ENCODE measurements at regions not wholly inside any gene's neighbourhood (a gene's known extent, or its start where the extent isn't known, plus 50 kb on each side); places are given as distances from the start of the nearest gene placed in this dataset.
"Not testable (repeated sequence)": the region's sequence is repeated elsewhere in the genome, so short reads cannot be mapped to it uniquely, and the experiment has no call there.

DNA sequence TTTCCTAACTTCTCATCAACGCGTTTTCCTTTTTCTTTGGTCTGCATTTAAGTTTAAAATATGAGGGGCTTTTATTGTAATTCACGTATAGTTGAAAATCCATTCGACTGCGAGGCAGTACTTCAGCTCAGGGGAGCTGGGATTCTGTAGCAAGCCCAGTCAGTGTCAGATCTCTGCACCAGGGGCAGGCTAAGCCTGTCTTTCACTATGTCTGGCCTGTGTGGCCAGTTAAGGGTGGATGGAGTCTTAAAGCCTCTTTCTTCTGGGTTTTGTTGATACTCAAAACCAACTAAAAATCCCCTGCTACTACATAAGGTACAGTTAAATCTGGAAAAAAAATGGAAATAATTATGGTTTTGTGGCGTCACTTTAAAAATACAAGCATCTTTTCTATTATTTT lies 124.7 kb downstream of the TYW3 start:
- Histone ChIP-seq H2AFZ (ENCODE audit: low read length, unreplicated experiment) (no peak overlapping the region), H3K4me3 (ENCODE audit: low read depth, low read length) (no peak overlapping the region), H3K79me2 (ENCODE audit: control insufficient read depth, insufficient read depth, low read length, unreplicated experiment) (no peaks in the 10 kb centered on the region), H3K27ac (ENCODE audit: low read depth, low read length) (no peak overlapping the region), H3K36me3 (ENCODE audit: insufficient read depth, low read length) (no peaks in the 10 kb centered on the region), H3K4me1 (ENCODE audit: control insufficient read depth, insufficient read depth, low read length, unreplicated experiment) (no peaks in the 10 kb centered on the region), H3K27me3 (ENCODE audit: insufficient read depth, low read length) (no peaks in the 10 kb centered on the region)

DNA sequence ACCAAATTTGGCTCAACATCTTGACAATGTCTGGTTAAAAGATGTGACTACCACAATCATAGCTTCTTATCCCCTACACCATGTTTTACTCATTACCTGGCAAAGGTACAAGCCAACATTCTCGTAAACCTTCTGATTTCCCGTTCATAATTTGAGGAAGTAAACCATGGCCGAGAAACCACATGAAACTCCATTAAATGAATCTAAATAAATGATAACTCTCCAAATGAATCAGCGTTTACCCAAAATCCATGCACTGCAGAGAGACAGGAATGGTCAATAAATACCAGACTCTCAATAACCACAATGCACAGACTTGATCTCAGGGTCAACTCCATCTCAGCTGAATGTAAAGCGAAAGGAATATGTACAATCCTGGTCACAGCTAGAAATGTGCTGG lies 125.2 kb downstream of the TYW3 start:
- Histone ChIP-seq H3K4me1 (ENCODE audit: control insufficient read depth, insufficient read depth, low read length, unreplicated experiment) (no peaks in the 10 kb centered on the region), H3K36me3 (ENCODE audit: insufficient read depth, low read length) (no peaks in the 10 kb centered on the region), H3K27ac (ENCODE audit: low read depth, low read length) (no peak overlapping the region), H3K27me3 (ENCODE audit: insufficient read depth, low read length) (no peaks in the 10 kb centered on the region), H3K4me3 (ENCODE audit: low read depth, low read length) (no peak overlapping the region), H3K79me2 (ENCODE audit: control insufficient read depth, insufficient read depth, low read length, unreplicated experiment) (no peaks in the 10 kb centered on the region), H2AFZ (ENCODE audit: low read length, unreplicated experiment) (no peak overlapping the region)

DNA sequence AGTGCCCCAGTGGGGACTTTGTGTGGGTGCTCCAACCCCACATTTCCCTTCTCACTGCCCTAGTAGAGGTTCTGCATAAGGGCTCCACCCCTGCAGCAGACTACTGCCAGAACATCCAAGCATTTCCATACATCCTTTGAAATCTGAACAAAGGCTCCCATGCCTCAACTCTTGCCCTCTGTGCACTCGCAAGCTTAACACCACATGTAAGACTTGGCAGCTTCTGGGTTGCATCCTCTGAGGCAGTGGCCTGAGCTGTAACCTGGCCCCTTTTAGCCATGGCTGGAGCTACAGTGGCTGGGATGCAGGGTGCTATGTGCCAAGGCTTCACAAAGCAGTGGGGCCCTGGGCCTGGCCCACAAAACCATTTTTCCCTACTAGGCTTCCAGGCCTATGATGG lies 128.9 kb downstream of the TYW3 start:
- H3K27me3 ChIP-seq (ENCODE audit: insufficient read depth, low read length), result no peaks in the 10 kb centered on the region
- no peak overlapping the region for H3K4me3 ChIP-seq (ENCODE audit: low read depth, low read length)
- no peaks in the 10 kb centered on the region for H3K36me3 ChIP-seq (ENCODE audit: insufficient read depth, low read length)
- no peak overlapping the region for H2AFZ ChIP-seq (ENCODE audit: low read length, unreplicated experiment)
- no peaks in the 10 kb centered on the region for H3K4me1 ChIP-seq (ENCODE audit: control insufficient read depth, insufficient read depth, low read length, unreplicated experiment)
- no peak overlapping the region for H3K27ac ChIP-seq (ENCODE audit: low read depth, low read length)
- H3K79me2 ChIP-seq (ENCODE audit: control insufficient read depth, insufficient read depth, low read length, unreplicated experiment), result no peaks in the 10 kb centered on the region

DNA sequence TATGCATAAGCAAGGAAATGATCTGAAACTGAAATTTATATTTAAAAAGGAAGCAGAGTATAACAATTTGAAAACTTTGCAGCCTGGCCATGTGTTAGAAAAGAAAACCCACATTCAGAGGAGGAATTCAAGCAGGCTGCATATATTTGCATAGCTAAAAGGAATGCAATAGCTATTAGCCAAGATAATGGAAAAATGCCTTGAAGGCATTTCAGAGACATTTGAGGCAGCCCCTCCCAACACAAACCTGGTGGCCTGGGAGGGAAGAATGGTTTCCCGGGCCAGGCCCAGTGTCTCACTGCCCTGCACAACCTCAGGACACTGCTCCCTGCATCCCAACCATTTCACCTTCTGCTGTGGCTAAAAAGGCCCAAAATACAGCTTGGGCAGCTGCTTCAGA lies 136.8 kb downstream of the TYW3 start:
- no peak overlapping the region for H2AFZ ChIP-seq (ENCODE audit: low read length, unreplicated experiment)
- no peak overlapping the region for H3K27ac ChIP-seq (ENCODE audit: low read depth, low read length)
- H3K79me2 ChIP-seq (ENCODE audit: control insufficient read depth, insufficient read depth, low read length, unreplicated experiment), result no peaks in the 10 kb centered on the region
- H3K27me3 ChIP-seq (ENCODE audit: insufficient read depth, low read length), result no peaks in the 10 kb centered on the region
- no peaks in the 10 kb centered on the region for H3K4me1 ChIP-seq (ENCODE audit: control insufficient read depth, insufficient read depth, low read length, unreplicated experiment)
- H3K36me3 ChIP-seq (ENCODE audit: insufficient read depth, low read length), result no peaks in the 10 kb centered on the region
- H3K4me3 ChIP-seq (ENCODE audit: low read depth, low read length), result no peak overlapping the region

DNA sequence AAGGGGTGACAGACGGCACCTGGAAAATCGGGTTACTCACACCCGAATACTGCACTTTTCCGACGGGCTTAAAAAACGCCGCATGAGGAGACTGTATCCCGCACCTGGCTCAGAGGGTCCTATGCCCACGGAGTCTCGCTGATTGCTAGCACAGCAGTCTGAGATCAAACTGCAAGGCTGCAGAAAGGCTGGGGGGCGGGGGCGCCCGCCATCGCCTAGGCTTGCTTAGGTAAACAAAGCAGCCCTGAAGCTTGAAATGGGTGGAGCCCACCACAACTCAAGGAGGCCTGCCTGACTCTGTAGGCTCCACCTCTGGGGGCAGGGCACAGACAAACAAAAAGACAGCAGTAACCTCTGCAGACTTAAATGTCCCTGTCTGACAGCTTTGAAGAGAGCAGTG lies 144.4 kb downstream of the TYW3 start:
- H3K4me3 ChIP-seq (ENCODE audit: low read depth, low read length); H2AFZ ChIP-seq (ENCODE audit: low read length, unreplicated experiment); H3K4me1 ChIP-seq (ENCODE audit: control insufficient read depth, insufficient read depth, low read length, unreplicated experiment); H3K27ac ChIP-seq (ENCODE audit: low read depth, low read length); H3K79me2 ChIP-seq (ENCODE audit: control insufficient read depth, insufficient read depth, low read length, unreplicated experiment); H3K36me3 ChIP-seq (ENCODE audit: insufficient read depth, low read length); H3K27me3 ChIP-seq (ENCODE audit: insufficient read depth, low read length): not testable (repeated sequence)

DNA sequence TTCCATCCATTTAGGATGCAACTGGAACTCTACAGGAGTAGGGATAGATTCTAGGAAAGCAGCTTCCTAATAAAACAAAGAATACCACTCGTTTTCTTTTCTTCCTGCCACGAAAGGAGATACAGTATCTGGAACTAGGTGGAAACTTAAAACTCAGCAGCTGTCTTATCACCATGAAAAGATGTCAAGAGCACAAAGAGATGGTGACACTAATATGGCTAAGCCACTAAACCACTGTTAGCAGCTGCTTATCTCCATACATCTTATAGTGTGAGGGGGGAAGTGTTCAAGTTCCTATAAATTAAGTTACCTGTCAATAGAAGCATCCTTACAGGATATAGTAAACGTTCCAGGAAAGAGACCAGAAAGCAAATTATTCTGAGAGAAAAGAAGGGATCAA lies 162.5 kb downstream of the TYW3 start:
- no peaks in the 10 kb centered on the region for H3K4me1 ChIP-seq (ENCODE audit: control insufficient read depth, insufficient read depth, low read length, unreplicated experiment)
- no peaks in the 10 kb centered on the region for H3K36me3 ChIP-seq (ENCODE audit: insufficient read depth, low read length)
- H3K27ac ChIP-seq (ENCODE audit: low read depth, low read length), result no peak overlapping the region
- no peaks in the 10 kb centered on the region for H3K27me3 ChIP-seq (ENCODE audit: insufficient read depth, low read length)
- no peak overlapping the region for H2AFZ ChIP-seq (ENCODE audit: low read length, unreplicated experiment)
- H3K4me3 ChIP-seq (ENCODE audit: low read depth, low read length), result no peak overlapping the region
- H3K79me2 ChIP-seq (ENCODE audit: control insufficient read depth, insufficient read depth, low read length, unreplicated experiment), result no peaks in the 10 kb centered on the region

DNA sequence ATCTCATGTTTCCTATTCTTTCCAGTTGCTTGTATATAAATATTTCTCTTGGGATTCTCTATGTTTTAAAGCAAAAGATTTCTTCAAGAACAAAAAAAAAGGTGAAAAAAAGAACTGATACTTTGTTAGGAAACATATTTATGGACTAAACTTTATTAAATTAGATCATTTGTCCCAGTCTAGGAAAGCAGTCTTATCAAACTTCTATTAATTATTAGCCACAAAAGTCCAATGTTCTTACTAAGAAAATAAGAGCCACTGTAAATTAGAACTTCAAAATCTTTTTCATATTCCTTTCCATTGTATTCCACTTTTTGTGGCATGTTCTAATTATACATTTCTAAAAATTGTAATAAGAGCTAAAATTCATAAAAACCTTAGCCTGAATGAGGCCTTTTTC lies 175.2 kb downstream of the TYW3 start:
- H2AFZ ChIP-seq (ENCODE audit: low read length, unreplicated experiment), result no peak overlapping the region
- no peak overlapping the region for H3K4me3 ChIP-seq (ENCODE audit: low read depth, low read length)
- H3K79me2 ChIP-seq (ENCODE audit: control insufficient read depth, insufficient read depth, low read length, unreplicated experiment), result no peaks in the 10 kb centered on the region
- H3K27ac ChIP-seq (ENCODE audit: low read depth, low read length), result no peak overlapping the region
- H3K4me1 ChIP-seq (ENCODE audit: control insufficient read depth, insufficient read depth, low read length, unreplicated experiment), result no peaks in the 10 kb centered on the region
- H3K27me3 ChIP-seq (ENCODE audit: insufficient read depth, low read length), result no peaks in the 10 kb centered on the region
- H3K36me3 ChIP-seq (ENCODE audit: insufficient read depth, low read length), result no peaks in the 10 kb centered on the region

DNA sequence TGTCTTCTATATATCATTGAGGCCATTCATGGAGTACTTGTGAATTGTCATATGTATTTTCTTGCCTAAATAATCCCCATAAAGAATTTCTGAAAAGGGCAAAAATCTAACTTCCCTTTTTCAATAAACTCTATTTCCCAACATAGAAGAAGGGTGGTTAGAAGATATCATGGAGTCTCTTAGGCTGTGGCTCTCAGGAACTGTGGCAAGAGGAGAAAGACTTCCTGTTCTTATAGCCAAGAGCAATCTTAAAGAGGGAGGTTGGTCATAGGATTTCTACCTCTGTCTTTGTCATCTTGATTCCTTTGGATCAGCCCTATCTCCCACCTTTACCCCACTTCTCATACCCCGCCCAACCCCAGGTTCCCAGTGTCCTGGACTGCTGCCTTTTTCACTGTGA lies 175.8 kb downstream of the TYW3 start:
- Histone ChIP-seq H2AFZ (ENCODE audit: low read length, unreplicated experiment) (no peak overlapping the region), H3K79me2 (ENCODE audit: control insufficient read depth, insufficient read depth, low read length, unreplicated experiment) (no peaks in the 10 kb centered on the region), H3K4me3 (ENCODE audit: low read depth, low read length) (no peak overlapping the region), H3K27me3 (ENCODE audit: insufficient read depth, low read length) (no peaks in the 10 kb centered on the region), H3K36me3 (ENCODE audit: insufficient read depth, low read length) (no peaks in the 10 kb centered on the region), H3K27ac (ENCODE audit: low read depth, low read length) (no peak overlapping the region), H3K4me1 (ENCODE audit: control insufficient read depth, insufficient read depth, low read length, unreplicated experiment) (no peaks in the 10 kb centered on the region)

DNA sequence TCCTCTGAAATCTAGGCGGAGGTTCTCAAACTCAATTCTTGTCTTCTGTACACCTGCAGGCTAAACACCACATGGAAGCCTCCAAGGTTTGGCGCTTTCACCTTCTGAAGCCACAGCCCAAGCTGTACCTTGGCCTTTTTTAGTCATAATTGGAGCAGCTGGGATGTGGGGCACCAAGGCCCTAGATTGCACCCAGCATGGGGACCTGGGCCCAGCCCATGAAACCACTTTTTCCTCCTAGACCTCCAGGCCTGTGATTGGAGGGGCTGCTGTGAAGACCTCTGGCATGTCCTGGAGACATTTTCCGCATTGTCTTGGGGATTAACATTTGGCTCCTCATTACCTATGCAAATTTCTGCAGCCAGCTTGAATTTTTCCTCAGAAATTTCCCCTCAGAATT lies 181.0 kb downstream of the TYW3 start:
- Histone ChIP-seq H3K27ac (ENCODE audit: low read depth, low read length) (no peak overlapping the region), H2AFZ (ENCODE audit: low read length, unreplicated experiment) (no peak overlapping the region), H3K36me3 (ENCODE audit: insufficient read depth, low read length) (no peaks in the 10 kb centered on the region), H3K4me1 (ENCODE audit: control insufficient read depth, insufficient read depth, low read length, unreplicated experiment) (no peaks in the 10 kb centered on the region), H3K4me3 (ENCODE audit: low read depth, low read length) (no peak overlapping the region), H3K79me2 (ENCODE audit: control insufficient read depth, insufficient read depth, low read length, unreplicated experiment) (no peaks in the 10 kb centered on the region), H3K27me3 (ENCODE audit: insufficient read depth, low read length) (no peaks in the 10 kb centered on the region)

DNA sequence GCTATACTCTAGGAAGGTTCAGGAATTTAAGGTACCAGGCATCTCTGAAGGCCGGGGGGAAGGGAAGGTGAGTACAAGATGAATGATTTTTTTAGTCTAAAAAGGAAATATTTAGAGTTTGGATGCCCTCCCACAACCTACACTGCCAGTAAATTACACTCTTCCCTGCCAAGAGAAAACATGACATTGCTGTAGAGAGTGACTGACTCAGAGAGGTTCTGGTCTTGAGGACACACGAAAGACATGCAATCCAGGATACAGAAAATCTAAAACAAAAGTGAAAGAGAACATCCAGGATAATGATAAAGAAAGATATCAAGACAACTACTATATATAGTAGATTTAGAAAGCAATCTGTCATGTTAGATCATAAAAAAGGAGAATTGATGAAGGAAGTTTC lies 200.5 kb downstream of the TYW3 start:
- Histone ChIP-seq H3K79me2 (ENCODE audit: control insufficient read depth, insufficient read depth, low read length, unreplicated experiment) (no peaks in the 10 kb centered on the region), H2AFZ (ENCODE audit: low read length, unreplicated experiment) (peak overlapping the region; percentile 57), H3K4me1 (ENCODE audit: control insufficient read depth, insufficient read depth, low read length, unreplicated experiment) (peaks cover 28% of the 10 kb centered on the region), H3K36me3 (ENCODE audit: insufficient read depth, low read length) (no peaks in the 10 kb centered on the region), H3K4me3 (ENCODE audit: low read depth, low read length) (peak overlapping the region; percentile 49), H3K27me3 (ENCODE audit: insufficient read depth, low read length) (no peaks in the 10 kb centered on the region), H3K27ac (ENCODE audit: low read depth, low read length) (peak overlapping the region; percentile 78)

DNA sequence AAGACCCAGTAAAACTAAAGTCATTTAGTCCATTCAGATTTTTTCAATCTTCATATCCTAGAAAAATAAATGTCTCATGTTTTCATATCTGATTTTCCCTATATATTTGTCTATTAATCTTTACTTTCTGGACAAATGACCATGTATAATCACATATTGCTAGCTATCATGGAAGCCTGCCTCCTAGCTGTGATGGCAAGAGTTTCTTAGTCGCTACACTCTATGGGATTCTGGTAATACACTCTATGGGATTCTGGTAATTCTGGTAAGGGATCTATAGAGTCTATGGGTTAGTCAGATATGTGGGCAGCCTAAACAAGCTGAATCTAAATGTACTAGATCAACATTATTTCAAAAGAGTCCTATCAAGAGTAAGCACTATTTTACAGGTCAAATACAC lies 198.7 kb upstream of the LHX8 start:
- H3K27ac ChIP-seq (ENCODE audit: low read depth, low read length), result no peak overlapping the region
- no peak overlapping the region for H3K4me3 ChIP-seq (ENCODE audit: low read depth, low read length)
- no peaks in the 10 kb centered on the region for H3K27me3 ChIP-seq (ENCODE audit: insufficient read depth, low read length)
- H3K4me1 ChIP-seq (ENCODE audit: control insufficient read depth, insufficient read depth, low read length, unreplicated experiment), result peaks cover 28% of the 10 kb centered on the region
- H2AFZ ChIP-seq (ENCODE audit: low read length, unreplicated experiment), result no peak overlapping the region
- no peaks in the 10 kb centered on the region for H3K79me2 ChIP-seq (ENCODE audit: control insufficient read depth, insufficient read depth, low read length, unreplicated experiment)
- no peaks in the 10 kb centered on the region for H3K36me3 ChIP-seq (ENCODE audit: insufficient read depth, low read length)

DNA sequence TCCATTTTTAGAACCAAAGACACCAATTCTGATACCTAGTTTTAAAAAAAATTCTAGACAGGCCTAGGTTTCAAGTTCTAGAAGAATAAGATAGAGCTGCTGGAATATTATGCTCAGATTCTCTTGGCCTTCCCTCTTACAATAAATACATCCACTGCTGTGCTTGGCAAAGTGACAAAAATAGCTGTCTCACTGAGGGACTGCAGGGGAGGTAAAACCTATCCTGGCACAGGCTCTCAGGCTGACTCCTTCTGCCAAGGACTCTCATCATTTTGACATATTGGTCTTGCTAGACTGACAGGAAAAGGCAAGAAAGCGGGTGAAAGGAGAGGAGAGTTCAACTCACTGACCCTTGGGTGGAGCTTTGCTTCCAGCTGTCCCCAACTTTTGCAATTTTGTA lies 197.0 kb upstream of the LHX8 start:
- no peaks in the 10 kb centered on the region for H3K27me3 ChIP-seq (ENCODE audit: insufficient read depth, low read length)
- H3K4me1 ChIP-seq (ENCODE audit: control insufficient read depth, insufficient read depth, low read length, unreplicated experiment), result peaks cover 28% of the 10 kb centered on the region
- no peaks in the 10 kb centered on the region for H3K79me2 ChIP-seq (ENCODE audit: control insufficient read depth, insufficient read depth, low read length, unreplicated experiment)
- peak overlapping the region; percentile 21; the same call in 1 of the 2 replicates for H3K27ac ChIP-seq (ENCODE audit: low read depth, low read length)
- no peaks in the 10 kb centered on the region for H3K36me3 ChIP-seq (ENCODE audit: insufficient read depth, low read length)
- no peak overlapping the region for H3K4me3 ChIP-seq (ENCODE audit: low read depth, low read length)
- H2AFZ ChIP-seq (ENCODE audit: low read length, unreplicated experiment), result peak overlapping the region; percentile 53

Data from ACC112 (cell line).